Liver (tissue), 8 donors: ENCODE measurements at regions not wholly inside any gene's neighbourhood (a gene's known extent, or its start where the extent isn't known, plus 50 kb on each side); places are given as distances from the start of the nearest gene placed in this dataset.

ENCODE experiments used
- DNase-seq: peaks from one replicate; pipeline ENCODE4 v3.0.0-alpha.2; 2017; ENCODE audit warnings: low spot score
- H3K27ac ChIP-seq, 2 donors: one replicate each; pipeline ENCODE4 v1.7.0; 2013; ENCODE audit warnings: inconsistent platforms in 2 of 2, low read length in 2 of 2, control low read depth in 1 of 2, low read depth in 1 of 2, mild to moderate bottlenecking in 1 of 2
- H3K27me3 ChIP-seq, 4 donors: one replicate each; pipeline versions ENCODE4 v1.6.1 to v1.7.0; 2013; ENCODE audit warnings: low read length in 3 of 4, inconsistent platforms in 1 of 4, mild to moderate bottlenecking in 1 of 4, moderate library complexity in 1 of 4; ENCODE audit not compliant: control insufficient read depth in 4 of 4, insufficient read depth in 4 of 4
- H3K36me3 ChIP-seq, 4 donors: one replicate each; pipeline versions ENCODE4 v1.6.1 to v1.7.0; 2013; ENCODE audit warnings: low read length in 3 of 4, mild to moderate bottlenecking in 3 of 4, low read depth in 1 of 4, moderate library complexity in 1 of 4; ENCODE audit not compliant: control insufficient read depth in 4 of 4, insufficient read depth in 3 of 4
- H3K4me1 ChIP-seq, 4 donors: one replicate each; pipeline versions ENCODE4 v1.6.1 to v1.7.0; 2013; ENCODE audit warnings: low read length in 3 of 4, mild to moderate bottlenecking in 3 of 4, moderate library complexity in 1 of 4; ENCODE audit not compliant: control insufficient read depth in 4 of 4, insufficient read depth in 4 of 4
- H3K4me3 ChIP-seq, 3 donors: one replicate each; pipeline versions ENCODE4 v1.6.1 to v1.7.0; 2013; ENCODE audit warnings: low read length in 3 of 3, control low read depth in 1 of 3, low read depth in 1 of 3, mild to moderate bottlenecking in 1 of 3
- H3K9ac ChIP-seq, 2 donors: one replicate each; pipeline ENCODE4 v1.7.0; 2013; ENCODE audit warnings: low read length in 2 of 2, mild to moderate bottlenecking in 2 of 2, moderate library complexity in 2 of 2, control low read depth in 1 of 2, low read depth in 1 of 2
- H3K9me3 ChIP-seq, 4 donors: one replicate each; pipeline versions ENCODE4 v1.6.1 to v1.7.0; 2013; ENCODE audit warnings: low read length in 3 of 4; ENCODE audit not compliant: control insufficient read depth in 4 of 4
- EGR1 ChIP-seq, 2 donors: IDR thresholded peaks; 2 replicates each; pipeline ENCODE4 v1.6.1; 2016 to 2018; ENCODE audit warnings: antibody characterized with exemption in 2 of 2, low read depth in 2 of 2
- FOXA1 ChIP-seq: IDR thresholded peaks from 2 replicates; pipeline ENCODE4 v1.6.1; 2016; ENCODE audit warnings: antibody characterized with exemption
- FOXA2 ChIP-seq: IDR thresholded peaks from 2 replicates; pipeline ENCODE4 v1.6.1; 2016; ENCODE audit warnings: antibody characterized with exemption
- GABPA ChIP-seq, 2 donors: IDR thresholded peaks in 1 of 2; conservative IDR thresholded peaks in 1 of 2; 2 replicates each; pipeline ENCODE4 v1.6.1; 2016; ENCODE audit warnings: antibody characterized with exemption in 2 of 2, mild to moderate bottlenecking in 1 of 2, moderate library complexity in 1 of 2
- HNF4A ChIP-seq, 2 donors: conservative IDR thresholded peaks; 2 replicates each; pipeline ENCODE4 v1.6.1; 2016; ENCODE audit warnings: antibody characterized with exemption in 2 of 2, mild to moderate bottlenecking in 2 of 2
- HNF4G ChIP-seq: IDR thresholded peaks from 2 replicates; pipeline ENCODE4 v1.6.1; 2016; ENCODE audit warnings: antibody characterized with exemption
- JUND ChIP-seq, 2 donors: IDR thresholded peaks; 2 replicates each; pipeline ENCODE4 v1.6.1; 2016; ENCODE audit warnings: antibody characterized with exemption in 2 of 2
- NR2F2 ChIP-seq: IDR thresholded peaks from 2 replicates; pipeline ENCODE4 v1.6.1; 2016; ENCODE audit warnings: antibody characterized with exemption
- RAD21 ChIP-seq, 2 donors: IDR thresholded peaks; 2 replicates each; pipeline ENCODE4 v1.6.1; 2016; ENCODE audit warnings: antibody characterized with exemption in 2 of 2, mild to moderate bottlenecking in 2 of 2
- RXRA ChIP-seq, 2 donors: IDR thresholded peaks; 2 replicates each; pipeline ENCODE4 v1.6.1; 2017 to 2018; ENCODE audit warnings: antibody characterized with exemption in 2 of 2, mild to moderate bottlenecking in 1 of 2
- SP1 ChIP-seq: IDR thresholded peaks from 2 replicates; pipeline ENCODE4 v1.6.1; 2018; ENCODE audit warnings: antibody characterized with exemption, mild to moderate bottlenecking
- TAF1 ChIP-seq: conservative IDR thresholded peaks from 2 replicates; pipeline ENCODE4 v1.6.1; 2016; ENCODE audit warnings: antibody characterized with exemption, mild to moderate bottlenecking
- YY1 ChIP-seq: IDR thresholded peaks from 2 replicates; pipeline ENCODE4 v1.6.1; 2016; ENCODE audit warnings: antibody characterized with exemption, mild to moderate bottlenecking
- WGBS: extraction: QIAGEN DNeasy Blood & Tissue Kit; methylation state at CpG from one replicate; pipeline ENCODE4 v1.1.7; 2013; 5-methylcytosine and 5-hydroxymethylcytosine counted together
- TF ChIP-seq, protein P1 (sequence below): IDR thresholded peaks from 2 replicates; pipeline ENCODE4 v1.6.1; 2016; ENCODE audit warnings: antibody characterized with exemption
- TF ChIP-seq, protein P2 (sequence below): IDR thresholded peaks from 2 replicates; pipeline ENCODE4 v1.6.1; 2016; ENCODE audit warnings: antibody characterized with exemption, mild to moderate bottlenecking
- TF ChIP-seq, protein P3 (sequence below): fragments of 150-350 bp; IDR thresholded peaks from 2 replicates; pipeline ENCODE4 v1.5.1; 2017; ENCODE audit warnings: improper control_type of control experiment, low read depth, low read length; ENCODE audit not compliant: missing input control
- TF ChIP-seq, protein P4 (sequence below): IDR thresholded peaks from 2 replicates; pipeline ENCODE4 v1.6.1; 2016; ENCODE audit warnings: antibody characterized with exemption
- TF ChIP-seq, protein P5 (sequence below): IDR thresholded peaks from 2 replicates; pipeline ENCODE4 v1.6.1; 2016; ENCODE audit warnings: antibody characterized with exemption
- donor health status: healthy.
- donor health status: healthy.
- donor health status: healthy.
- donor health status: healthy.
- donor health status: healthy.

GRCh38 chr4:31787701-31788100, 1067.5 kb downstream of the PCDH7 start:
- Histone ChIP-seq H3K4me3 (no peak overlapping the region), H3K9me3 (no peaks in the 10 kb centered on the region), H3K27ac (no peak overlapping the region), H3K36me3 (no peaks in the 10 kb centered on the region), H3K9ac (no peak overlapping the region), H3K4me1 (no peaks in the 10 kb centered on the region), H3K27me3 (no peaks in the 10 kb centered on the region)
- no peak for DNase-seq
- 63% methylated on average over 1 of the region's 1 CpG for WGBS
- TF ChIP-seq, protein P1, sequence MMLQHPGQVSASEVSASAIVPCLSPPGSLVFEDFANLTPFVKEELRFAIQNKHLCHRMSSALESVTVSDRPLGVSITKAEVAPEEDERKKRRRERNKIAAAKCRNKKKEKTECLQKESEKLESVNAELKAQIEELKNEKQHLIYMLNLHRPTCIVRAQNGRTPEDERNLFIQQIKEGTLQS = no peak
- TF ChIP-seq GABPA (IDR thresholded peaks at IDR 0.05 in 1 of 2, conservative IDR thresholded peaks at IDR 0.05 in 1 of 2) = no peak
- no peak for TF ChIP-seq YY1
- no peak for TF ChIP-seq HNF4A (conservative IDR thresholded peaks at IDR 0.05)
- no peak for TF ChIP-seq NR2F2
- TF ChIP-seq FOXA2 = no peak
- no peak for TF ChIP-seq RAD21 (IDR thresholded peaks at IDR 0.05)
- TF ChIP-seq, protein P2, sequence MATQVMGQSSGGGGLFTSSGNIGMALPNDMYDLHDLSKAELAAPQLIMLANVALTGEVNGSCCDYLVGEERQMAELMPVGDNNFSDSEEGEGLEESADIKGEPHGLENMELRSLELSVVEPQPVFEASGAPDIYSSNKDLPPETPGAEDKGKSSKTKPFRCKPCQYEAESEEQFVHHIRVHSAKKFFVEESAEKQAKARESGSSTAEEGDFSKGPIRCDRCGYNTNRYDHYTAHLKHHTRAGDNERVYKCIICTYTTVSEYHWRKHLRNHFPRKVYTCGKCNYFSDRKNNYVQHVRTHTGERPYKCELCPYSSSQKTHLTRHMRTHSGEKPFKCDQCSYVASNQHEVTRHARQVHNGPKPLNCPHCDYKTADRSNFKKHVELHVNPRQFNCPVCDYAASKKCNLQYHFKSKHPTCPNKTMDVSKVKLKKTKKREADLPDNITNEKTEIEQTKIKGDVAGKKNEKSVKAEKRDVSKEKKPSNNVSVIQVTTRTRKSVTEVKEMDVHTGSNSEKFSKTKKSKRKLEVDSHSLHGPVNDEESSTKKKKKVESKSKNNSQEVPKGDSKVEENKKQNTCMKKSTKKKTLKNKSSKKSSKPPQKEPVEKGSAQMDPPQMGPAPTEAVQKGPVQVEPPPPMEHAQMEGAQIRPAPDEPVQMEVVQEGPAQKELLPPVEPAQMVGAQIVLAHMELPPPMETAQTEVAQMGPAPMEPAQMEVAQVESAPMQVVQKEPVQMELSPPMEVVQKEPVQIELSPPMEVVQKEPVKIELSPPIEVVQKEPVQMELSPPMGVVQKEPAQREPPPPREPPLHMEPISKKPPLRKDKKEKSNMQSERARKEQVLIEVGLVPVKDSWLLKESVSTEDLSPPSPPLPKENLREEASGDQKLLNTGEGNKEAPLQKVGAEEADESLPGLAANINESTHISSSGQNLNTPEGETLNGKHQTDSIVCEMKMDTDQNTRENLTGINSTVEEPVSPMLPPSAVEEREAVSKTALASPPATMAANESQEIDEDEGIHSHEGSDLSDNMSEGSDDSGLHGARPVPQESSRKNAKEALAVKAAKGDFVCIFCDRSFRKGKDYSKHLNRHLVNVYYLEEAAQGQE = no peak
- no peak for TF ChIP-seq HNF4G

DNA sequence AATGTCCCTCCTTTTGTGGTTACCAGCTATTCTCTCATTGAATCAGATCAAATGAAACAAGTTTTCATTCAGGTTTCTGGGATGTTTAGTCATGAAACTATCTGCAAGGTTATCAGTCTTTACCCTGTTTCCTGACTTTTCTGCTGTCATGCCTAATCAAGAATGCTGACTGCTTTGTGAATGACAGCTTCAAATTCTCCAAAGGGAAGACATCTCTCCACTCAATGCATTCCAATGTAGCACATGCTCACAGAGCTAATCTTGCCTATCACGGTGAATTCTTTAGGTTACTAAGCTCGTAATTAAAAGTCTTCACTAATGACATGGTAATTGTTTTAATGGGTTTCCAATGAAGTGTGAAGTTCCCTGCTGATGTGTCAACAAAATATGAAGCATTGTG, 1068.5 kb downstream of the PCDH7 start:
- H3K9ac ChIP-seq = no peak overlapping the region
- no peak for DNase-seq
- no peak overlapping the region for H3K27ac ChIP-seq
- no peaks in the 10 kb centered on the region for H3K4me1 ChIP-seq
- no peaks in the 10 kb centered on the region for H3K36me3 ChIP-seq
- TF ChIP-seq, protein P3, sequence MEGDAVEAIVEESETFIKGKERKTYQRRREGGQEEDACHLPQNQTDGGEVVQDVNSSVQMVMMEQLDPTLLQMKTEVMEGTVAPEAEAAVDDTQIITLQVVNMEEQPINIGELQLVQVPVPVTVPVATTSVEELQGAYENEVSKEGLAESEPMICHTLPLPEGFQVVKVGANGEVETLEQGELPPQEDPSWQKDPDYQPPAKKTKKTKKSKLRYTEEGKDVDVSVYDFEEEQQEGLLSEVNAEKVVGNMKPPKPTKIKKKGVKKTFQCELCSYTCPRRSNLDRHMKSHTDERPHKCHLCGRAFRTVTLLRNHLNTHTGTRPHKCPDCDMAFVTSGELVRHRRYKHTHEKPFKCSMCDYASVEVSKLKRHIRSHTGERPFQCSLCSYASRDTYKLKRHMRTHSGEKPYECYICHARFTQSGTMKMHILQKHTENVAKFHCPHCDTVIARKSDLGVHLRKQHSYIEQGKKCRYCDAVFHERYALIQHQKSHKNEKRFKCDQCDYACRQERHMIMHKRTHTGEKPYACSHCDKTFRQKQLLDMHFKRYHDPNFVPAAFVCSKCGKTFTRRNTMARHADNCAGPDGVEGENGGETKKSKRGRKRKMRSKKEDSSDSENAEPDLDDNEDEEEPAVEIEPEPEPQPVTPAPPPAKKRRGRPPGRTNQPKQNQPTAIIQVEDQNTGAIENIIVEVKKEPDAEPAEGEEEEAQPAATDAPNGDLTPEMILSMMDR = no peak
- TF ChIP-seq NR2F2 (no peak), RXRA (IDR thresholded peaks at IDR 0.05) (no peak), FOXA1 (no peak), TAF1 (no peak), YY1 (no peak), JUND (IDR thresholded peaks at IDR 0.05) (no peak), HNF4A (conservative IDR thresholded peaks at IDR 0.05) (no peak), HNF4G (no peak), GABPA (IDR thresholded peaks at IDR 0.05 in 1 of 2, conservative IDR thresholded peaks at IDR 0.05 in 1 of 2) (no peak), SP1 (no peak), FOXA2 (no peak), RAD21 (IDR thresholded peaks at IDR 0.05) (no peak), EGR1 (IDR thresholded peaks at IDR 0.05; ENCODE audit: low read depth in 2 of 2) (no peak)
- TF ChIP-seq, protein P4, sequence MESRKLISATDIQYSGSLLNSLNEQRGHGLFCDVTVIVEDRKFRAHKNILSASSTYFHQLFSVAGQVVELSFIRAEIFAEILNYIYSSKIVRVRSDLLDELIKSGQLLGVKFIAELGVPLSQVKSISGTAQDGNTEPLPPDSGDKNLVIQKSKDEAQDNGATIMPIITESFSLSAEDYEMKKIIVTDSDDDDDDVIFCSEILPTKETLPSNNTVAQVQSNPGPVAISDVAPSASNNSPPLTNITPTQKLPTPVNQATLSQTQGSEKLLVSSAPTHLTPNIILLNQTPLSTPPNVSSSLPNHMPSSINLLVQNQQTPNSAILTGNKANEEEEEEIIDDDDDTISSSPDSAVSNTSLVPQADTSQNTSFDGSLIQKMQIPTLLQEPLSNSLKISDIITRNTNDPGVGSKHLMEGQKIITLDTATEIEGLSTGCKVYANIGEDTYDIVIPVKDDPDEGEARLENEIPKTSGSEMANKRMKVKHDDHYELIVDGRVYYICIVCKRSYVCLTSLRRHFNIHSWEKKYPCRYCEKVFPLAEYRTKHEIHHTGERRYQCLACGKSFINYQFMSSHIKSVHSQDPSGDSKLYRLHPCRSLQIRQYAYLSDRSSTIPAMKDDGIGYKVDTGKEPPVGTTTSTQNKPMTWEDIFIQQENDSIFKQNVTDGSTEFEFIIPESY = no peak
- TF ChIP-seq, protein P5, sequence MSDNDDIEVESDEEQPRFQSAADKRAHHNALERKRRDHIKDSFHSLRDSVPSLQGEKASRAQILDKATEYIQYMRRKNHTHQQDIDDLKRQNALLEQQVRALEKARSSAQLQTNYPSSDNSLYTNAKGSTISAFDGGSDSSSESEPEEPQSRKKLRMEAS = no peak
- TF ChIP-seq, protein P2 = no peak
- H3K4me3 ChIP-seq = no peak overlapping the region
- H3K27me3 ChIP-seq = no peaks in the 10 kb centered on the region
- no peaks in the 10 kb centered on the region for H3K9me3 ChIP-seq
- WGBS = 22% methylated on average over 2 of the region's 2 CpGs
